ENCODE measurements at regions not wholly inside any gene's neighbourhood (a gene's known extent, or its start where the extent isn't known, plus 50 kb on each side); places are given as distances from the start of the nearest gene placed in this dataset.

- TF ChIP-seq HDAC6 (IDR thresholded peaks at IDR 0.05; ENCODE audit: unreplicated experiment), result no peak
- TF ChIP-seq TAF1 (IDR thresholded peaks at IDR 0.05; ENCODE audit: borderline replicate concordance, low read depth, low read length), result no peak
- no peak for TF ChIP-seq EZH2 (IDR thresholded peaks at IDR 0.05; ENCODE audit: borderline replicate concordance, control insufficient read depth, low read depth, low read length)
- no peak for TF ChIP-seq GABPA (IDR thresholded peaks at IDR 0.05; ENCODE audit: low read depth)
- no peak for TF ChIP-seq CEBPB (IDR thresholded peaks at IDR 0.05; ENCODE audit: borderline replicate concordance in 1 of 2, low read depth in 2 of 2, low read length in 2 of 2)
- no peak for TF ChIP-seq MAX (IDR thresholded peaks at IDR 0.05; ENCODE audit: low read depth, low read length)
- TF ChIP-seq RAD21 (IDR thresholded peaks at IDR 0.05; ENCODE audit: insufficient read depth, low read depth, low read length), result no peak
Observed at GRCh38 chr5:3249401-3249800, 346.2 kb upstream of the IRX1 start.
